ENCODE measurements at regions not wholly inside any gene's neighbourhood (a gene's known extent, or its start where the extent isn't known, plus 50 kb on each side); places are given as distances from the start of the nearest gene placed in this dataset.
"Not testable (repeated sequence)": the region's sequence is repeated elsewhere in the genome, so short reads cannot be mapped to it uniquely, and the experiment has no call there.

DNA sequence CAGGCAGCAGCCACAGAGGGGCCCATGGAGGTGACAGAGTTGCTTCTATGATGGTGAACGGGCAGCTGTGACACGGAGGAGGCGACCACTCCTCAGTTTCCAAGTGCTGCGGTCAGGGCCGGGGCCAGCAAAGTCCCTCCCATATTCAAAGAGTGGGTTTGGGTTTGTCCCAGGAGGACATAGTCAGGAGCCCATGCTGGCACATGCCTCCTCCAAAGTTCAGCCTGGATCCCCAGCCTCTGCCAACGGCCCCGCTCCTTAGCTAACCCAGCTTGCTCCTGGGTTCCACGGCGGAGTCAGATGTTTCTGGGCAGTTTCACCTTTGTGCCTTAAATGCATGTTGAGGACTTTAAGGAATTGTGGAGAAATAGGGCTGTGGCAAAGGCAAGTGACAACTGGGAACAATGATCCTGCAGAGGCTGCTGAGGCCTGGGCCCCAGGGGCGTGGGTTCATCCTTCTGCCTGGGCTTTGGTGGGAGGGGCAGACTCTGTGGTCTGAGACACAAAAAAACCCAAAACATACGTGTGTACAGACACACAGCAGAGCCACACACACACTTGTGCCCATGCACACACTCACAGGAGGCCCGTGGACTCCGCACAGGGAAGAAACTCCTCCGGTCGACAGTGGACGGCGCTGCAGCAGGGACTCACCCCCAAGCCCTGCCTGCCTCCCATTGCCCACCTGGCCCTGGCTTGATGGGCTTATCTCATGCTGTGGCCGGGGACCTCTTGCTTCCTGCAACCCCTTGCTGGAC lies 399.4 kb downstream of the TMEM121 start:
- ChIA-PET POLR2A (ENCODE audit: low non-redundant PET) (no interaction called here), CTCF (interaction anchor here (0.7 kb wide), 1 partner anchor 202 kb away, joined by 5 read pairs; no protein-coding TSS in a partner anchor)
- no peak for DNase-seq (ENCODE audit: low spot score)
- H3K27ac ChIP-seq, result no peak overlapping the region
- TF ChIP-seq, protein P1, sequence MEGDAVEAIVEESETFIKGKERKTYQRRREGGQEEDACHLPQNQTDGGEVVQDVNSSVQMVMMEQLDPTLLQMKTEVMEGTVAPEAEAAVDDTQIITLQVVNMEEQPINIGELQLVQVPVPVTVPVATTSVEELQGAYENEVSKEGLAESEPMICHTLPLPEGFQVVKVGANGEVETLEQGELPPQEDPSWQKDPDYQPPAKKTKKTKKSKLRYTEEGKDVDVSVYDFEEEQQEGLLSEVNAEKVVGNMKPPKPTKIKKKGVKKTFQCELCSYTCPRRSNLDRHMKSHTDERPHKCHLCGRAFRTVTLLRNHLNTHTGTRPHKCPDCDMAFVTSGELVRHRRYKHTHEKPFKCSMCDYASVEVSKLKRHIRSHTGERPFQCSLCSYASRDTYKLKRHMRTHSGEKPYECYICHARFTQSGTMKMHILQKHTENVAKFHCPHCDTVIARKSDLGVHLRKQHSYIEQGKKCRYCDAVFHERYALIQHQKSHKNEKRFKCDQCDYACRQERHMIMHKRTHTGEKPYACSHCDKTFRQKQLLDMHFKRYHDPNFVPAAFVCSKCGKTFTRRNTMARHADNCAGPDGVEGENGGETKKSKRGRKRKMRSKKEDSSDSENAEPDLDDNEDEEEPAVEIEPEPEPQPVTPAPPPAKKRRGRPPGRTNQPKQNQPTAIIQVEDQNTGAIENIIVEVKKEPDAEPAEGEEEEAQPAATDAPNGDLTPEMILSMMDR (conservative IDR thresholded peaks at IDR 0.05; ENCODE audit: low read depth), result no peak

DNA sequence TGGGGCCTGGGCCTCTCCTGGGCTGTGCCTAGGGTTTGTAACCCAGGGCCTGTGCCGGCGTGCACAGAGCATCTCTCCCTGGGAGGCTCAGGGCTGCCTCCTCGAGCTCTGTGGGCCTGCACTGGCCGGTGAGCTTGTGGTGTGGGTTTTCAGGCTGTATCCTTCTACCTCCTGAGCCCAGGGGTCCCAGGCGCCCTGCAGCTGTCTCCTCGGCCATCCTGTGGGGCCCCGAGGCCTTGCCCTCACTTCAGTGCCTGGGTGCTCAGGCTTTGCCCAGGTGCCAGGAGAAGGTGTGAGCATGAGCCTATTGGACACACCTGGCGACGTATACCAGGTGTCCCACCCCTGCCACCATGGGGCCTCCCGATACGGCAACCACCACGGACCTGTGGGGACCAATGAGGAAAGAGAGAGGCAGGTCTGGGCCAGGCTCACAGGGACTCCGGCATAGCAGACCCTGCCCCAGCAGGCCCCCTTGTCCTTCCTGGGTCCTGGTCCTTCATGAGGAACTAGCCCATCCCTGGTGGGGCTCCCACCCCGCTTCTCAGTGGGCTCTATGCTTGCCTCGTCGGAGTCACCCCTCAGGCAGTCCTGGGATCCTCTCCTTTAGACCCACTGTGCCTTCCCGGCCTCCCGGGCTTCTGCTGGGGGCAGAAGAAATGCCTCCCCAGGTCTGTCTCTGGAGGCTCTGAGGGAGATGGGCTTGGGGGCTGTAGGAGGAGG lies 400.2 kb downstream of the TMEM121 start:
- TF ChIP-seq, protein P1 (conservative IDR thresholded peaks at IDR 0.05; ENCODE audit: low read depth), result no peak
- no peak for DNase-seq (ENCODE audit: low spot score)
- H3K27ac ChIP-seq, result no peak overlapping the region
- CTCF ChIA-PET, result interaction anchor here (0.7 kb wide), 1 partner anchor 203 kb away, joined by 5 read pairs; no protein-coding TSS in a partner anchor
- POLR2A ChIA-PET (ENCODE audit: low non-redundant PET), result no interaction called here

DNA sequence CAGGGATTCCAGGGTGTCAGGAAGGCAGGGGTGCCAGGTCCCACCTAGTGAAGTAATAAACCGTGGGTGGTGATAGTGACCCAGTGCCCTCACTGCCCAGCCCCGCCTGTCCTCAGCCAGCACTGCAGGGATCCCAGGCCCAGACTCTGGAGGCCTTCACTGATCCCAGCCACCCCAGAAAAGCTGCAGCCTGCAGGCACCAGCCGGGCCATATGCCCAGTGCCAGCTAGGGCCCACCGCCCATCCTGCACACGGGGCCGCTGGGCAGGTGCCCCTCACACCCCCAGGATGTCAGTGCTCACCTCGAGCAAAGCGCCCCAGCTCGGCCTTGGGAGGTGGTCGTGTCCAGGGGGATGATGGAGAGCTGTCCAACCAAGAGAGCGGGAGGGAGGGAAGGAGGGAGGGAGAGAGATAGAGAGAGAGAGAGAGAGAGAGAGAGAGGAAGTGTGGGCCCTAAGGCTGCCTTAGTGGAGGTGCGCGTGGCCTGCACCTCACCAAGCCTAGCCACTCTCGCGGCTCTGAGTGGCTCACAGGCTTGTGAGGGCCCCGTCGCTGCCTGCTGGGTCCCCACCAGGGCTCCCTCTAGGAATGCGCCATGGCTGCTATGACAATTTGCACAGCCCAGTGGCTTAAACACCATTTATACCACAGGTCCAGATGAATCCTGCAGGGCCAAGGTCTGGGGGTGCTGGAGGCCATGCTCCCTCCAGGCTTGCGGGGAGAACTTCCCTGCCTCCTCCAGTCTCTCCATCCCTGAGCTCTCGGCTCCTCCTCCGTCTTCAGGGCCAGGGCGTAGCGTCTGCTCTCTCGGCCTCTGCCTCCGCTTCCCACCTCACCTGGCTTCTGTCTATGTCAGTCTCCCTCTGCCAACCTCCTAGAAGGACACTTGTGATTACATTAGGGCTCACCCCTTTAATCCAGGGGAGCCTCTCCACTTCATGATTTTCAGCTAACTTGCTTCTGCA lies 401.0 kb downstream of the TMEM121 start:
- no peak for DNase-seq (ENCODE audit: low spot score)
- TF ChIP-seq, protein P1 (conservative IDR thresholded peaks at IDR 0.05; ENCODE audit: low read depth), result no peak
- no peak overlapping the region for H3K27ac ChIP-seq
- CTCF ChIA-PET, result interaction anchor here (0.6 kb wide), 1 partner anchor 917 kb away, joined by 4 read pairs; no protein-coding TSS in a partner anchor
- POLR2A ChIA-PET (ENCODE audit: low non-redundant PET), result no interaction called here

DNA sequence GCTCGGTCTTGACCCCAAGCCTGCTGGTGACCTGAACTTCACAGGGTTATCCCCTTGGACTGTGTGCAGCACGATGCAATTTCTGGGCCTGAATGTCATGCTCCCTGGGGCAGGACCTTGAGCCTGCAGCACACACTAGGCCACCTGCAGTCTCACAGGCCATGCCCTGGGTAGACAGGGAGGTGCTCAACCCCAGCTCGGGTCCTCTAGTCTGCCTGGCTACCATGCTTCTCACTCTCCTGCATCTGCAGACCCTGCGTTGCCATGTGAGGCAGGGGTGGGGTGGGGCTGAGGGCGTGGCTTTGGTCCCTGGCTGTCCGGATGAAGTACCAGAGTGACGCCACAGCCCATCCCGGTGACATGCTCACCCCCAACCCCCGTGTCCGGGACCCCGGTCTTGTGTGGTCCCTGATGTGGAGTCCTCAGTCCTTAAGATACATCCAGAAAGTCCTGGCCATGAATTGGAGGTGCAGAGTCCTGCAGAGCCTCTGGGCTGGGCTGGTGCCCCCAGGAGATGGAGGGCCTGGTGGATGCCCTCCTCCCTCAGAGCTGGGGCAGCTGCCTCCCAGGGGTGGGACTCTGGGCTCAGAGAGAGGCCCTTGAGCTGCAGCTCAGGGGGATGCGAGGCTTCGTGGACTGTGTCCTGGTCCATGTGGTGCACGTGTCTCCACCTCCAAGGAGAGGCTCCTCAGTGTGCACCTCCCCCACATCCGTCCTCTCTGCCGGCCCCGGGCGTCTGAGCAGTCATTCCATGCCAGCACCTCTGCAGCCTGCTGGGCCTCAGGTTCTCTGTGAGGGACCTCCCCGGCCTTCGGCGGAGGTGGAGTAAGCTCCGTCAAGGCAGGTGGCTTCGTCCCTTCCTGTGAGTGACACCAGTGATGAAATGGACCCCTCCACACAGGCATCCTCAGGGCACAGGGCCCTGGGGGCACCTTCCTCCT lies 402.1 kb downstream of the TMEM121 start:
- DNase-seq (ENCODE audit: low spot score); H3K27ac ChIP-seq; POLR2A ChIA-PET (ENCODE audit: low non-redundant PET): not testable (repeated sequence)
- CTCF ChIA-PET, result interaction anchor here (0.6 kb wide), 1 partner anchor 916 kb away, joined by 4 read pairs; no protein-coding TSS in a partner anchor

DNA sequence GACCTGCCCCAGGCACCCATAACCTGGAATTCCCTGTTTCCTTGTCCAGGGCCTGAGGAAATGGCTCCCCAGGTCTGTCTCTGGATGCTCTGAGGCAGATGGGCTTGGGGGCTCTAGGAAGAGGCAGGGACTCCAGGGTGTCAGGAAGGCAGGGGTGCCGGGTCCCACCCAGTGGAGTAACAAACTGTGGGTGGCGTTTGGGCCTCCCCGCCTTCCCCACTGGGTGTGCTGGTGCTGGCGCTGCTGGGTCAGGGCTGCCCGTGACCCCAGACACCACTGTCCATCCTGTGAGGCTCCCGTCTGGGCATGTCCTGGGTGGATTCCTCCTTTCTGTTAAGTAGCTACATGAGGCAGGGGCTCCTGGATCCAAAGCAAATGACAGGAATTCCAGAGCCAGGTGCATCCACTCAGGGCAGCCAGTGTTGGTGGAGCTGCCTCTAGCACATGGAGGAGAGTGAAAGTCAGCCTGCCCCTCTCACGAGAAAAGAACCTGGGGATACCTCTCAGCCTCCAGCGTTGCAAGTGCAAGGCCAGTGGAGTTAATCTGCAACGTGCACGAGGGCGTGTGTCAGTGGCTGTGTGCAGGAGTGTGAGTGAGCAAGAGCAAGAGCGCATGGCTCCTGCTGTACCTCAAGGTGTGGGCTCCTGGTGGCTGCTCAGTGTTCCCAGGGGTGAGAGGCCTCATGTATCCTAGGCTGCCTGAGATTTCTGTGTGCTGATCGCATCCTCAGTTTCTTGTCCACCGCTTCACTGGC lies 403.1 kb downstream of the TMEM121 start:
- ChIA-PET POLR2A (ENCODE audit: low non-redundant PET) (no interaction called here), CTCF (no interaction called here)
- no peak for DNase-seq (ENCODE audit: low spot score)
- no peak overlapping the region for H3K27ac ChIP-seq
- TF ChIP-seq, protein P1 (conservative IDR thresholded peaks at IDR 0.05; ENCODE audit: low read depth), result no peak

DNA sequence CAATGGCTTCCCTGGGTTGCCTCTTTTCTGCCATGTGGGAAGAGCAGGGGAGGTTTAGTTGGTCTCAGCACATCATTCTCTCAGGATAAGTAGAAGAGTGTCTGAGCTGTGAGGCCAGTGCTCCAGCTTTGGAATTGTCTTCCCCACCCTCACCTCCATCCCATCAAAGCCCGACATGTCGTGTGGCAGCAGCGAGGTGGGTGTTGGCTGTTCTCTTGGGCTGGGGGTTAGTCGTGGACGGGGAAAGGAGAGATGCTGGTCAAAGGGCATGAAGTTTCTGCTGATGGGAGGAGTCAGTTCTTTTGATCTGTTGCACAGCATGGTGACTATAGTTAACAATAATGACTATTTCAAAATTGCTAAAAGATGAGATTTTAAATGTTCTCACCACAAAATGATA lies 404.2 kb downstream of the TMEM121 start:
- ChIA-PET POLR2A (ENCODE audit: low non-redundant PET) (no interaction called here), CTCF (no interaction called here)
- TF ChIP-seq, protein P1 (conservative IDR thresholded peaks at IDR 0.05; ENCODE audit: low read depth), result no peak
- H3K27ac ChIP-seq, result no peak overlapping the region
- DNase-seq (ENCODE audit: low spot score), result no peak
